HCT116 (cell line): ENCODE measurements at regions not wholly inside any gene's neighbourhood (a gene's known extent, or its start where the extent isn't known, plus 50 kb on each side); places are given as distances from the start of the nearest gene placed in this dataset.

Source experiments
- ATAC-seq: fragments of 200-7000 bp; cut with Tn5 transposase; 2 replicates; pipeline ENCODE4 v1.9.1; 2020; ENCODE audit warnings: mild to moderate bottlenecking, moderate library complexity
- BruUV-seq: library from RNA; stranded (reverse); fragments of 400-500 nt; replicated peaks from 2 replicates; lab custom pipeline; 2021; lab: Mats Ljungman, UMichigan
- CTCF ChIA-PET: fragments of 300-600 bp; sonication (Branson Sonifier 250); formaldehyde crosslinking; loops from one replicate; lab custom pipeline; 2021; ENCODE audit warnings: antibody characterized with exemption; lab: Charles Lee
- POLR2A ChIA-PET: fragments of 300-600, 350-600 bp; sonication (Branson Sonifier 250); formaldehyde crosslinking; loops from one replicate; lab custom pipeline; 2021; ENCODE audit warnings: antibody characterized with exemption; lab: Charles Lee
- RAD21 ChIA-PET, 2 experiments: fragments of 300-600 bp; sonication (Branson Sonifier 250); formaldehyde crosslinking; loops; one replicate each; lab custom pipeline; 2023; ENCODE audit warnings: low total read pairs in 2 of 2; ENCODE audit not compliant: uncharacterized antibody in 2 of 2, unreplicated experiment in 2 of 2, low non-redundant PET in 1 of 2; lab: Charles Lee
- DNase-seq: peaks from one replicate; pipeline ENCODE4 v3.0.0-alpha.2; 2010; ENCODE audit warnings: low read depth, low spot score
- H2AFZ ChIP-seq: fragments of 200-600 bp; shearing (Covaris generic), sonication (generic); 2 replicates; pipeline ENCODE4 v1.6.1; 2017; ENCODE audit warnings: low read depth, mixed run types, mixed read lengths, antibody characterized with exemption, low read length; ENCODE audit not compliant: poor library complexity, severe bottlenecking
- H3K27ac ChIP-seq: 2 replicates; pipeline ENCODE4 v1.5.1; 2012; ENCODE audit warnings: low read depth, low read length
- H3K27me3 ChIP-seq: fragments of 200-600 bp; sonication (generic); 2 replicates; pipeline ENCODE4 v1.6.1; 2016; ENCODE audit warnings: mixed run types, low read length, mixed read lengths; ENCODE audit not compliant: insufficient read depth
- H3K36me3 ChIP-seq, 2 experiments: fragments of 200-500 bp in 1 of 2; fragments of 200-600 bp in 1 of 2; sonication (Bioruptor generic) in 1 of 2; sonication (generic) in 1 of 2; 2 replicates each; pipeline versions ENCODE4 v1.5.1 to v1.6.1; 2014 to 2016; ENCODE audit warnings: low read length in 2 of 2, inconsistent platforms in 1 of 2, mixed read lengths in 1 of 2, mixed run types in 1 of 2; ENCODE audit not compliant: insufficient read depth in 2 of 2, control insufficient read depth in 1 of 2
- H3K4me1 ChIP-seq, 2 experiments: fragments of 200-600 bp in 1 of 2; sonication (generic) in 1 of 2; 2 replicates each; pipeline versions ENCODE4 v1.5.1 to v1.6.1; 2012 to 2017; ENCODE audit warnings: low read length in 2 of 2, inconsistent platforms in 1 of 2, mild to moderate bottlenecking in 1 of 2, mixed read lengths in 1 of 2, mixed run types in 1 of 2, moderate library complexity in 1 of 2; ENCODE audit not compliant: insufficient read depth in 2 of 2, control insufficient read depth in 1 of 2
- H3K4me2 ChIP-seq: fragments of 200-600 bp; sonication (generic); 2 replicates; pipeline ENCODE4 v1.6.1; 2017; ENCODE audit warnings: mixed run types, low read length, mixed read lengths
- H3K4me3 ChIP-seq, 2 experiments: fragments of 200-600 bp in 1 of 2; sonication (generic) in 1 of 2; replicated peaks in 1 of 2; 2 replicates each; pipeline ENCODE4 v1.5.1; 2011 to 2016; ENCODE audit warnings: low read length in 2 of 2, control low read depth in 1 of 2, low read depth in 1 of 2, mild to moderate bottlenecking in 1 of 2, mixed read lengths in 1 of 2, mixed run types in 1 of 2
- H3K79me2 ChIP-seq: fragments of 200-600 bp; sonication (generic); 2 replicates; pipeline ENCODE4 v1.6.1; 2017; ENCODE audit warnings: mild to moderate bottlenecking, mixed run types, low read length, moderate library complexity, mixed read lengths; ENCODE audit not compliant: insufficient read depth
- H3K9ac ChIP-seq: fragments of 200-600 bp; sonication (generic); 2 replicates; pipeline ENCODE4 v1.6.1; 2016; ENCODE audit warnings: low read length, mixed read lengths
- H3K9me2 ChIP-seq: fragments of 200-600 bp; sonication (generic), shearing (Covaris generic); 2 replicates; pipeline ENCODE4 v1.6.1; 2017; ENCODE audit warnings: mixed run types, mild to moderate bottlenecking, moderate library complexity; ENCODE audit not compliant: insufficient read depth
- H3K9me3 ChIP-seq, 2 experiments: fragments of 200-500 bp in 1 of 2; fragments of 200-600 bp in 1 of 2; sonication (Bioruptor generic) in 1 of 2; sonication (generic) in 1 of 2; 2 replicates each; pipeline ENCODE4 v1.6.1; 2014 to 2017; ENCODE audit warnings: low read length in 2 of 2, mixed read lengths in 2 of 2, inconsistent platforms in 1 of 2, low read depth in 1 of 2, mild to moderate bottlenecking in 1 of 2, mixed run types in 1 of 2, moderate library complexity in 1 of 2; ENCODE audit not compliant: control insufficient read depth in 1 of 2, insufficient read depth in 1 of 2
- H4K20me1 ChIP-seq: fragments of 200-600 bp; sonication (generic), shearing (Covaris generic); 2 replicates; pipeline ENCODE4 v1.6.1; 2017; ENCODE audit warnings: mixed run types, mild to moderate bottlenecking, moderate library complexity; ENCODE audit not compliant: insufficient read depth
- CEBPB ChIP-seq: IDR thresholded peaks from 2 replicates; pipeline ENCODE4 v1.6.1; 2012; ENCODE audit warnings: low read depth
- EGR1 ChIP-seq: IDR thresholded peaks from 2 replicates; pipeline ENCODE4 v1.6.1; 2012; ENCODE audit warnings: low read depth
- ELF1 ChIP-seq: IDR thresholded peaks from 2 replicates; pipeline ENCODE4 v1.6.1; 2012; ENCODE audit warnings: low read depth, borderline replicate concordance
- EZH2 ChIP-seq: fragments of 200-600 bp; sonication (generic); IDR thresholded peaks from 2 replicates; pipeline ENCODE4 v1.6.1; 2017; ENCODE audit warnings: antibody characterized with exemption, mixed run types
- FOSL1 ChIP-seq: IDR thresholded peaks from 2 replicates; pipeline ENCODE4 v1.6.1; 2012; ENCODE audit warnings: low read depth
- JUND ChIP-seq: IDR thresholded peaks from 2 replicates; pipeline ENCODE4 v1.6.1; 2012
- POLR2A ChIP-seq: IDR thresholded peaks from 2 replicates; pipeline ENCODE4 v1.7.0; 2011; ENCODE audit warnings: borderline replicate concordance; ENCODE audit not compliant: insufficient read depth, insufficient read length; ENCODE audit errors: extremely low read depth
- POLR2AphosphoS5 ChIP-seq: IDR thresholded peaks from 2 replicates; pipeline ENCODE4 v1.6.1; 2011; ENCODE audit warnings: mild to moderate bottlenecking, low read depth, low read length, moderate library complexity
- RAD21 ChIP-seq: IDR thresholded peaks from 2 replicates; pipeline ENCODE4 v1.6.1; 2012; ENCODE audit warnings: low read depth, mild to moderate bottlenecking
- SP1 ChIP-seq: IDR thresholded peaks from 2 replicates; pipeline ENCODE4 v1.6.1; 2012; ENCODE audit warnings: low read depth
- SRF ChIP-seq: IDR thresholded peaks from 2 replicates; pipeline ENCODE4 v1.6.1; 2012; ENCODE audit warnings: low read depth
- TCF7L2 ChIP-seq: IDR thresholded peaks from 2 replicates; pipeline ENCODE4 v1.7.0; 2011; ENCODE audit warnings: borderline replicate concordance, inconsistent platforms; ENCODE audit not compliant: insufficient read depth, insufficient read length; ENCODE audit errors: extremely low read depth
- YY1 ChIP-seq: IDR thresholded peaks from 2 replicates; pipeline ENCODE4 v1.6.1; 2011; ENCODE audit warnings: low read length, low read depth, moderate library complexity, mild to moderate bottlenecking; ENCODE audit not compliant: insufficient replicate concordance; ENCODE audit errors: extremely low read depth
- ZFX ChIP-seq: fragments of 450-650 bp; IDR thresholded peaks from 2 replicates; pipeline ENCODE4 v1.6.1; 2017
- ZNF274 ChIP-seq: fragments of 200-500 bp; sonication (Bioruptor generic); IDR thresholded peaks from 2 replicates; pipeline ENCODE4 v1.6.1; 2014; ENCODE audit warnings: mild to moderate bottlenecking, low read depth, low read length, inconsistent platforms
- intact Hi-C: fragments of 100-400 bp; cut with micrococcal nuclease; formaldehyde crosslinking; loops from 2 replicates; pipeline ENCODE4 v1.10.0; 2022
- TF ChIP-seq, protein P1 (sequence below): IDR thresholded peaks from 2 replicates; pipeline ENCODE4 v1.6.1; 2011; ENCODE audit warnings: mild to moderate bottlenecking, low read length, moderate library complexity; ENCODE audit not compliant: insufficient replicate concordance; ENCODE audit errors: extremely low read depth
- TF ChIP-seq, protein P2 (sequence below): IDR thresholded peaks from 2 replicates; pipeline ENCODE4 v1.6.1; 2012
- TF ChIP-seq, protein P3 (sequence below): IDR thresholded peaks from 2 replicates; pipeline ENCODE4 v1.6.1; 2012; ENCODE audit warnings: low read depth
- TF ChIP-seq, protein P4 (sequence below): IDR thresholded peaks from 2 replicates; pipeline ENCODE4 v1.6.1; 2012

DNA sequence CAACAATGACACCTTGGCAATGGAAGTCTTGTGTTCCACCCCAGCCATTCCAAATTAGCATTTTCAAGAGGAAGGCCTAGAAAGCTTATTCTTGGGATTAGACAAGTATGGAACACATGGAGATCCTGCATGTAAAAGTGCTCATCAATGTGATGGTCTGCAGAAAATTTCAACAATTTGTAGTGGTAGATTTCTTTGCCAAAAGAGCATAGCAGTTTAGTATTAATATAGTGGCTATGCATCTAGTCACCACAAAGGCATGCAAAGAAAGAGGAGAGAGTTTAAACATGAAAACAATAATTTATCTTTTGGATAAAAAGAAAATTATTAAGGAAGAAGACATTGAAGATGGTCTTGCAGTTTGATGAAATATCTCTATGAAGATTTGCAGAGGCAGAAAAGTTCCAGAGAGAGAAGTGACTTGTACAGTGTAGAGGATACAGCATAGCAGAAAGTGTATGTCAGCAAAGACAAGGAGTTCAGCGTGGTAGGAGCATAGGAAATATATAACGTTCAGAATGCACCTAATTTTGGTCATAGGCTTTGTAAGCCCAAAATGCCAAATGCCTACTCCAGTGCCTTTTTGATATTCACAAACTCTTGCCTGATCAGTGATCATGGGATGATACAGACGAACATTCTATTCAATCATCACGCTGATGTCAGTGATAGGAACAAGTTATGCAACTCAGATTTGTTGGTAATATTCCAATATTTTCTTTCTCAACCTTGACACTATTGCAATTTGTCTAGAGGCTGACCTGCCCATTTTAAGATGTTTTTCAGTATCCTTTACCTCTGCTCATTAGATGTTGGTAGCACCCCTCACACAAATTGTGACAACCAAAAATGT, 727.9 kb upstream of the SOX9 start:
- H3K4me3 ChIP-seq, result no peak overlapping the region
- peak overlapping the region; percentile 8 for H2AFZ ChIP-seq
- no peaks in the 10 kb centered on the region for H3K9me2 ChIP-seq
- RAD21 ChIA-PET, result no interaction called here
- TF ChIP-seq, protein P1, sequence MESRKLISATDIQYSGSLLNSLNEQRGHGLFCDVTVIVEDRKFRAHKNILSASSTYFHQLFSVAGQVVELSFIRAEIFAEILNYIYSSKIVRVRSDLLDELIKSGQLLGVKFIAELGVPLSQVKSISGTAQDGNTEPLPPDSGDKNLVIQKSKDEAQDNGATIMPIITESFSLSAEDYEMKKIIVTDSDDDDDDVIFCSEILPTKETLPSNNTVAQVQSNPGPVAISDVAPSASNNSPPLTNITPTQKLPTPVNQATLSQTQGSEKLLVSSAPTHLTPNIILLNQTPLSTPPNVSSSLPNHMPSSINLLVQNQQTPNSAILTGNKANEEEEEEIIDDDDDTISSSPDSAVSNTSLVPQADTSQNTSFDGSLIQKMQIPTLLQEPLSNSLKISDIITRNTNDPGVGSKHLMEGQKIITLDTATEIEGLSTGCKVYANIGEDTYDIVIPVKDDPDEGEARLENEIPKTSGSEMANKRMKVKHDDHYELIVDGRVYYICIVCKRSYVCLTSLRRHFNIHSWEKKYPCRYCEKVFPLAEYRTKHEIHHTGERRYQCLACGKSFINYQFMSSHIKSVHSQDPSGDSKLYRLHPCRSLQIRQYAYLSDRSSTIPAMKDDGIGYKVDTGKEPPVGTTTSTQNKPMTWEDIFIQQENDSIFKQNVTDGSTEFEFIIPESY, result no peak
- TF ChIP-seq YY1, result no peak
- TF ChIP-seq, protein P2, sequence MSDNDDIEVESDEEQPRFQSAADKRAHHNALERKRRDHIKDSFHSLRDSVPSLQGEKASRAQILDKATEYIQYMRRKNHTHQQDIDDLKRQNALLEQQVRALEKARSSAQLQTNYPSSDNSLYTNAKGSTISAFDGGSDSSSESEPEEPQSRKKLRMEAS, result no peak
- TF ChIP-seq FOSL1, result no peak
- no peak for TF ChIP-seq ZFX
- TF ChIP-seq POLR2A, result no peak
- no peak for TF ChIP-seq CEBPB
- no peak for TF ChIP-seq RAD21
- TF ChIP-seq SRF, result no peak
- TF ChIP-seq, protein P3, sequence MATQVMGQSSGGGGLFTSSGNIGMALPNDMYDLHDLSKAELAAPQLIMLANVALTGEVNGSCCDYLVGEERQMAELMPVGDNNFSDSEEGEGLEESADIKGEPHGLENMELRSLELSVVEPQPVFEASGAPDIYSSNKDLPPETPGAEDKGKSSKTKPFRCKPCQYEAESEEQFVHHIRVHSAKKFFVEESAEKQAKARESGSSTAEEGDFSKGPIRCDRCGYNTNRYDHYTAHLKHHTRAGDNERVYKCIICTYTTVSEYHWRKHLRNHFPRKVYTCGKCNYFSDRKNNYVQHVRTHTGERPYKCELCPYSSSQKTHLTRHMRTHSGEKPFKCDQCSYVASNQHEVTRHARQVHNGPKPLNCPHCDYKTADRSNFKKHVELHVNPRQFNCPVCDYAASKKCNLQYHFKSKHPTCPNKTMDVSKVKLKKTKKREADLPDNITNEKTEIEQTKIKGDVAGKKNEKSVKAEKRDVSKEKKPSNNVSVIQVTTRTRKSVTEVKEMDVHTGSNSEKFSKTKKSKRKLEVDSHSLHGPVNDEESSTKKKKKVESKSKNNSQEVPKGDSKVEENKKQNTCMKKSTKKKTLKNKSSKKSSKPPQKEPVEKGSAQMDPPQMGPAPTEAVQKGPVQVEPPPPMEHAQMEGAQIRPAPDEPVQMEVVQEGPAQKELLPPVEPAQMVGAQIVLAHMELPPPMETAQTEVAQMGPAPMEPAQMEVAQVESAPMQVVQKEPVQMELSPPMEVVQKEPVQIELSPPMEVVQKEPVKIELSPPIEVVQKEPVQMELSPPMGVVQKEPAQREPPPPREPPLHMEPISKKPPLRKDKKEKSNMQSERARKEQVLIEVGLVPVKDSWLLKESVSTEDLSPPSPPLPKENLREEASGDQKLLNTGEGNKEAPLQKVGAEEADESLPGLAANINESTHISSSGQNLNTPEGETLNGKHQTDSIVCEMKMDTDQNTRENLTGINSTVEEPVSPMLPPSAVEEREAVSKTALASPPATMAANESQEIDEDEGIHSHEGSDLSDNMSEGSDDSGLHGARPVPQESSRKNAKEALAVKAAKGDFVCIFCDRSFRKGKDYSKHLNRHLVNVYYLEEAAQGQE, result no peak
- no peak for TF ChIP-seq EGR1
- no peak for TF ChIP-seq ELF1
- no peak for TF ChIP-seq SP1
- TF ChIP-seq, protein P4, sequence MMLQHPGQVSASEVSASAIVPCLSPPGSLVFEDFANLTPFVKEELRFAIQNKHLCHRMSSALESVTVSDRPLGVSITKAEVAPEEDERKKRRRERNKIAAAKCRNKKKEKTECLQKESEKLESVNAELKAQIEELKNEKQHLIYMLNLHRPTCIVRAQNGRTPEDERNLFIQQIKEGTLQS, result no peak
- TF ChIP-seq TCF7L2, result no peak
- no peak for TF ChIP-seq JUND
- no peak for TF ChIP-seq POLR2AphosphoS5
- TF ChIP-seq ZNF274, result no peak
- TF ChIP-seq EZH2, result no peak
- TF ChIP-seq, all 23 proteins: peak for 0
- ChIA-PET POLR2A (interaction anchor here (0.7 kb wide), 1 partner anchor 11 kb away, joined by 3 read pairs; no protein-coding TSS in a partner anchor), CTCF (no interaction called here)
- Histone ChIP-seq H3K27me3 (no peaks in the 10 kb centered on the region), H3K4me1 (no peaks in the 10 kb centered on the region), H3K27ac (no peak overlapping the region), H4K20me1 (no peaks in the 10 kb centered on the region), H3K36me3 (no peaks in the 10 kb centered on the region), H3K79me2 (no peaks in the 10 kb centered on the region), H3K9me3 (no peaks in the 10 kb centered on the region), H3K4me2 (no peak overlapping the region), H3K9ac (no peak overlapping the region)
- no peak for DNase-seq
- no peak for ATAC-seq
- intact Hi-C loops, result loop anchor here (10.0 kb wide), 1 partner anchor 512 kb away; no protein-coding TSS in a partner anchor
- BruUV-seq, result no TSS peak
